SIG-M5 treated with dmso at 0.1 percent for 504 hours (cell line): ENCODE measurements at regions not wholly inside any gene's neighbourhood (a gene's known extent, or its start where the extent isn't known, plus 50 kb on each side); places are given as distances from the start of the nearest gene placed in this dataset.

ENCODE experiments used
- DNase-seq: peaks from one replicate; lab custom pipeline; 2025; ENCODE audit not compliant: unreplicated experiment; lab: John Stamatoyannopoulos, UW

DNA sequence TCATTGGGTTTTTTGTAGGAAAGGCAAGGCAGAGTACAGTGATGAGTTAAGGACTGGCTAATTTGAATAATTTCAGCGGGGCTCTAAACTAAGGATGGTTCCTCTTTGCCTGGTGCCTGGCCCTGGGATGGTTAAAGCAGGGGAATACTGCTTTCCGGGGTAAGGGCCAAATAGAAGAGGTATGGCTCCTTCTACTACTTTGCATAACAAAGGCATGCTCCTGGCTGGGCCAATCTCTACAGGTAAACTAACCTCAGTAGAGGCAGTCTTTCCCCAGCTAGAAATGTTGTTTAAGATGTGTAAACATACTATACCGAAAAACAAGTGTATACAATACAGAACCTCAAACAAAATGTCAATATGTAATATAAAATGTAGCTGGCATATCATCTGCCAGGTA lies 1239.0 kb downstream of the SLC16A7 start:
- no peak for DNase-seq

DNA sequence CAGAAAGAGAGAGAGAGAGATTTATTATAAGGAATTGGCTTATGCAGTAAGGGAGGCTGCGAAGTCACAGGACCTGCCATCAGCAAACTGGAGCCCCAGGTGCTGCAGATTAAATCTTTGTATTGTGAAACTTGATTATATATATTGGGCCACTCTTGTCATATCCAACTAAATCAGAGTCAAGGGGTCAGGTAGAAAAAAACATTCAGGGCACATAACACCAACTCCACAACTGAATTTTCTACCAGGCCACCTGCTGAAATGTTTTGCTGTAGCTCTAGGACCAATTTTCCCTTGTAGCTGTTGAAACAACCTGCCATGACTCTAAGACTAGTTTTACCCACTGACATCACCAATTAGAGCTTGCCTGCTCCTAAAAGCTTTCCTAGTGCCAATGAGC lies 1240.8 kb downstream of the SLC16A7 start:
- DNase-seq: no peak

DNA sequence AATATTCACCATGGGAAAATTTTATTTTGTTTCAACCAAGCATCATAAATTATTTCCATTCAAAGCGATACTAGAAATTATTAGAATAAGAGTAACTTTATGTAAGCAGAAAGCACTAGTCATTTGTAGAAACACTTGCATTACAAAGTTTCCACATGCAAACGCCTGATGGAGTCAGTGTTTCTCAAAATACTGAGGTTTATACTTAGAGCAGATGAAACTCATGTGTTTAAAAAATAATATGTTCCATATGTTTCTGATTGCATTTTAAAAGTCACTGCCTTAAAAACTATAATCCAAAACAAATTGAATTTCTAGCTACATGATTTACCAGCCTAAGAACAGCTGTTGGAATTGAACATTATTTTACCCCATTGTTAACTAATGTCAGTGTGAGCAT lies 1246.4 kb downstream of the SLC16A7 start:
- DNase-seq: no peak

DNA sequence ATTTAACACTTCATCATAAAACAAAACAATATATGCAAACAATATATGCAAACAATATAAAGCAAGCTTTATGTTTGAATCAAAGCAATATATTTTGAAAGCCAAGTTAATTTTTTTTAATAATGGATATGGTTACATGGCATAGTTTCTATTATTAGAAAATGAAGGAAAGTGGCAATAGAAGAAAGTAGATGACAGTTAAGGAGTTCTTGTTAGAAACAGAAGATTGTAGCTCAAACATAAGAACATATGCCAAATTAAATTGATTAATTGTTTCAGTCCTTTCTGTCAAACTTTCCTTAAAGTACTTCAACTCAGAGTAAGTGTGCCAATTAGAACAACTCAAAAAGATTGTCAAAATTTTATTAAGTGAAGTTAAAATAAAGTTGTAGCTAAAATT lies 1248.3 kb downstream of the SLC16A7 start:
- DNase-seq: no peak

DNA sequence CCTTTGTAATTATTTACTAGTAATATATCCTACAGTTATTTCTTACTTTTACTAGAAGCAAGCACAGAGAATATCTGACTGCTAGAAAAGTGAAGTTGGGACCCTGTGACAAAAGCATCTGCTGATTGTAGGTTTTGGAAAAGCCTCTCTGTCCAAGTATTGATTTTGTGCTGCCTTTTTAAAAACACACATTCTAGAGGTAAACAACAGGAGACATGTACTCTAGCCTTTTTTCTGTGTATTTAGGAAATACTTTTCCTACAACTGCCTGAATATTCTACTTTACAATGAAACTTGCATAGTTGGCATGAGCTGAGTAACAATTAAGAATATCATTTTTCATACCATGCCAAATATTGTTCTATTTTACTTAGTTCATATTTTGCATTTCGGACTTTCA lies 1249.0 kb downstream of the SLC16A7 start:
- DNase-seq: no peak

DNA sequence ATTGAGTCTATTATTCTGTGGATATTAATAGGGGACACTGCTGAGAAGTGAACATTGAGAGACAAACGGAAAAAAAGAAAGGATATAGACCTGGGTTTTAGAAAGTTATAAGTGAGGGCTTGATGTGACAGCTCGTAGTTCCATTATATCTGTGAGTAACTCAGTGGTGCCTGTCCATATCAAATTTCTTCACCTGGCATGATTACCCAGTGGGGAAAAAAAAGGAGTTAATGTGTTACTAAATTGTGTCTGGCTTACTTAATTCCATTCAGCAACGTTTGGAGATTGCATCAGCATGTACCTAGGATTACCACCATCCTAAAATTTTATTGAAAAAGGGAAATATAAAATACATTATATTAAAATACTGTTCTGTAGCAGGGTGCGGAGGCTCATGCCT lies 1249.9 kb downstream of the SLC16A7 start:
- DNase-seq: no peak

DNA sequence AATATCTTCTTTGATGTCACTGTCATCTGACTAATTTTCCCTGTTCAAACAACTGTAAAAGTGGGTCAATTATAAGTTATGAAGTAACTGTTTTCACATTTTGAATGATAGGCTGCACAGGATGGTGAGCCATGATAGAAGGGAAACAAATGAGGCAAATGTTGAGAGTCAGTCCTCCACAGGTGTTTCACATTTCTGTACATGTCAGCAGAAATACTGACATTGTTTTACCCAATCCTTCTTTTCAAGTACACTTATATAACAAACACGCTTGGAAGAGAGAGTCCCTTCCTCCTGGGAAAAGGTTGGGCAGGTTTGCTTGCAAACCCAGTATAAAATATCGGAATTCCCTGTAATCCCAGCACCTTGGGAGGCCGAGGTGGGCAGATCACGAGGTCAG lies 1251.5 kb downstream of the SLC16A7 start:
- no peak for DNase-seq

DNA sequence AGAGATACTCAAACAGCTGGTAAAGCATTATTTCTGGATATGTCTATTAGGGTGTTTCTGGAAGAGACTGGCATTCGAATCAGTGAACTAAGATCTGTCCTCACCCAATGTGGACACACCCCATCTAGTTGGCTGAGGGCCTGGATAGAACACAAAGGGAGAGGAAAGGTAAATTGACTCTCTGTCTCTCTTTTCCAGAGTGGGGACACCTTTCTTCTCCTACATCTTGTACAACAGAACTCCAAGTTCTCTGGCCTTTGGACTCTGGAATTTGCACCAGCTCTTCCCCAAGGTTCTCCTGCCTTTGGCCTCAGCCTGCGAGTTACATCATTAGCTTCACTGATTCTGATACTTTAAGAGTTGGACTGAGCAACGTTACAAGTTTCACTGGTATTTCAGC lies 1253.9 kb downstream of the SLC16A7 start:
- no peak for DNase-seq

DNA sequence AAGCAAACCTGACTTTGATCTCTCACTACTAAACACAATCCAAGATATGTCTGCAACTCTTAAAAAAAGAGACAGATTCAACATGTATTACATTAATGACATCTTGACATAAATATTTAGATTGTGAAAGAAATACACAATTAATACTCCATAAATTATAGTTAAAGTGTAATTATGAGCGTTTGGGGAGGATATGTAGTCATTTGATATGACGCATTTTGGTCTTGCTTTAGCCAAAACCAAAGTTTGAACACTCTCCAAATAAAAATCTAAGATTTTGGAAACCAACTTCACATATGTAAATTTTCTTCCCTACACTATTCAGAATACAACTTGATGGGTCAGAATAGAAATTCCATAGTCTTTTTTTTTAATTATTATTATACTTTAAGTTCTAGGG lies 1257.6 kb downstream of the SLC16A7 start:
- no peak for DNase-seq

DNA sequence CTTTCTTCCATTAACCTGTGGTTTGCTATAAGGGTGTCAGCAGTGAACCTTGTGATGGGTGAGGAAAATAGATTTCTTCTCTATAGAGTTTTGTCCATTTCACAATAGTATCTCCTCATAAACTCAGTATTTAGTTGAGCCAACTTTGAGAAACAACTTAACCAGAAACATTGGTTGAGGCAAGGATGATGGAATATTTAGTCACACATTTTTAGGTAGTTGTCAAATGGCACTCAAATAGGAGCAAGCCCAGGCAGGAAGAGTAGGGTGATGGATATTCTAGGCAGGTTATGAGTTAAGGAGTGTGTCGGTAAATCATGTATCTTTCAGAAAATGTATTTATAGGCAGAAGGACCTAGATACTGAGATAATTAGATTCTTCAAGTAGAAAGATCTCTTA lies 1267.6 kb downstream of the SLC16A7 start:
- DNase-seq: no peak

DNA sequence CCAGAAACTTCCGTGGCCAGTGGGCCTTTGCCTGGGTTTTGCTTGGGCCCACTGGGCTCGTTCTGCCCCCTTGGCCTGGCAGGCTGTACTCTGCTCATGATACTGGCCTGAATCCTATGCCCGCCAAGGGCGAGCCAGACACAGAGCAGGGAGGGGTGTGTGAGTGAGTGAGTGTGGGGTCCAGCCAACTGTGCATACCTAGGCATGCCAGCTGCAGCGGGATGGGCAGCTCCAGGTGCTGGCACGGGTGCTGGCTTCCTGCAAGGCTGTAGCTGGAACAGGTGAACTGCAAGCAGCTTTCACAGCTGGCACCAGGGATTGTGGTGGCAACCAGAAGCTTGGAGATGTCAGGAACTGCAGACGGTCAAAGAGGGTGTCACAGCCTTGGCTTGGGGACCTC lies 1276.4 kb downstream of the SLC16A7 start:
- DNase-seq: no peak

DNA sequence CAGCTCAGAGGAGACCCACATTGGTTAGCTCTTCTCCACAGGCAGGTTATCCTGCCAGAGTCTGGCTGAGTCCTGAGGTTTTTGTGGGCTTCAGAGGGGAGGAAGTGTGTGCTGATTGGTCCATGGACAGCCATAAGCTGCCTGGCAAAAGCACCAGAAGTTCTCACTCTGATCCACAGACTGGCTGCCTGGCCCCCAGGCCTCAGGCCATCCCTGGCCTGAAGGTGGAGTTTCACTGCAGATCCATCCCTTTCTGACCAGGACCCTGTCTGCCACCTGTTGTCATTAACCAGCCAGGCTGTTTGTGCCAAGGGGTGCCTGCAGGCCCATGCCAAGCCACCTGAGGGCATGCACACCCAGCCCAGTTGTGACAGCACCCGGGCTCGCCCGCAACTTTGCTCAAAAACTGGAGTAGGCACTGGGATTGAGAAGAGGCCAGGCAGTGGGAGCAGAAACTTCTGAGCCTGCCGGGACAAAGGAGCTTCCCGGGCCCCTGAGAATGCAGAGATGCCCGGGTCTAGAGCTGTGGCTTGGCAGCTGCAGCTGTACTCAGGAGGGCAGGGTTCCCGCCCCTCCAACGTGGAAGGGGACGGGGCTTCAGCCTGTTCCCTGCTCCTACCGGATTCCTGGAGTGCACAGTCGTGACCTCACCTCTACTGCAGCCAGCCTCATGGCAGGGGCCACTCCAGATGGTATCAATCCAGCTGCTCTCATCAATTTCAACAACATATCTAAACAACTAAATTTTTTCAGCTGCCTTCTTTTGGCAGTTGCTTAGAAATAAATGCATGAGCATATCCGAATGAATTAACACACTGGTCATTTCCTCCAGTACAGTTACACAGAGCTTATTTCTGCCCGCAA lies 1277.3 kb downstream of the SLC16A7 start:
- no peak for DNase-seq

DNA sequence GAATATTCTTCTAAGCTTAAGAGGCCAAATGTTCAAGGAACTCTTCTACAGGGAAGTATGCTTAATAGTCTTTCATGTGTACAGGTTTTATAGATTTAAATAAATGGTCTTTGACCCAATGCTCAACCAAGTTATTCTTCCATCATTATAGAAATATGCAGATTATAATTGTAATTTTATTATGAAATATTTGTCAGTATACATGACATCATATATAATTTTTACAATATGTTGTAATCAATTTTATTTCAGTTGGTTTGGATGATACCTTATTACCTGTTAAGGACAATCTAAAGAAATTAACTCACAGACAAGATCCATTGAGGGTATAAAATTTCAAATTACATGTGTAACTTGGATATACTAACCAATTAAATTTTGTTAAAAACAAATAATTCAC lies 1278.3 kb downstream of the SLC16A7 start:
- no peak for DNase-seq

DNA sequence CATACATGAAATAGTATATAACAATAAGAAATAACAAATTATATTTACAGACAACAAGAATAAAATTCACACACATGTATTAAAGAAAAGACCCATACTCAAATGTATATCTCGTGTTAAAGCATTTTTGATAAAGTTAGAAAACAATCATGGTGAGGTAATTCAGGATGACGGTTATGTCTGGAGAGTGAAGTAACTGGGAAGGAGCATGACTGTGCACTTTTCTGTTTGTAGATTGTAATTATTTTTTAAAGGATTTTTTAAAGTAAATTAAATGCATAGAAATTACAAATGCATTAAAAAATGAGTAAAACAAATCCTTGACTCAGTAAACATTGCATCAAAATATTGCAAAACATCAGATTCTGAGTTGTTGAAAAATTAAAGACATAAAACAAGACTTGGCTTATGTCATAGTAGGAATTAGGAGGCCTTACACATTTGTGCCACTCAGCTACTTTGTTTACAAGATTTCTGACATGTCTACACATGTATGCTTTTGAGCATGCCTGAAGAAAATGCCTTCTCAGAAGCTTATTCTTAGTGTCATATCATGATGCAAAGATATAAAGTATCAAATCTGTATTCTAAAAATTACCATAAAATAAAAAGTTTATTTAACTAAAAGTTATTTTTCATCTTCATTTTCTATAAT lies 1325.1 kb downstream of the SLC16A7 start:
- no peak for DNase-seq

DNA sequence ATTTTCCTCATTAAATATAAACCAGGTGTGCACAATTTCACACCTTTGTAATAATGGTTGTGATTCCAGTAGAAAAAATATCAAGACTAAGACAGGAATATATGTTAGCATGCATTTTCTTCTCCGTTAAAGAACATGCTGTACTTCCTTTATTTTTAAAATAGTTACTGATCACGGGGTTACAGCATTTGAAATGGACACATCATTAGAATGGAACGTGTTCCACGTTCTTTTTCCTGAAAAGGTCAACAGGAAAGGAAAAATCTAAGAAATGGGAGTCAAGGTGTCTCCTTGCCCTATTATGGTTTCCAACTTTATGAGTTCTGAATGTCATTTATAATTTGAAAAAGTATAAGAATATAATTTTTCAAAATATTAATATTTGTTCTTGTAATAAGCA lies 1325.7 kb downstream of the SLC16A7 start:
- DNase-seq: no peak

DNA sequence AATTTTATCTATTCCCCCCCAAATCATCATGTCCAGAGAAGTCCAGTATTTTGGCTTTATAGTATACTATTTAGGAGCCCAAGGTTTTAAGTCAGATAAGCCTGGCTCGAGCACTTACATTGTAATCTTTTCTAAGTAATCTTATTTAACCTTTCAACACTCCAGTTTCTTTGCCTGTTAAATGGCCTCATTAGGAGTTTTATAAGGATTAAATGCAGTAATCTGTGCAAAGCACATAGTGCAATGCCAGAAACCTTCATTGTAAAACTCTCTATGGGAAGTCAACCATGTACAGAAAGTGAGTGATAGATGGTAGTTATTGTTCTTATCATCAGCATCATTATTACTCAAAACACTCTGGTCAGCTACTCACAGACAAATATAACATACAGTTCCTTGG lies 1330.4 kb downstream of the SLC16A7 start:
- DNase-seq: no peak

DNA sequence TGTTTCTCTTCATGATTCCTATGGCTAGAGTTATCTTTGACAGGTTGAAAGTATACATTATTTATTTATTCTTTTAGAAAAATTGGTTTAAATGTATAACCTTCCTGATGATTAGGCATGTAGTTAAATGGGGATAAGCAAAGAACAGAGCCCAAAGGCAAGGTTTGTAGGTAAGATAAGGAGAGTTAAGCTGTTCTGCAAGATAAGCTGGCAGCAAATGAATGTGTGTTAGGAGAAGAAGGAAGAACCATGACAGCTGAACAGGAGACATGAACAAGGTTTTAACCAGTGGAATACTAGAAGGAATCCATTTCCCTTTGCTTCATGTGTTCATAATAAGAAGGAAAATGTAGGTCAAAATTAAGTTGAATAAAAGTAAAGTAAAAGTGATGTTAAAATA lies 1330.1 kb upstream of the USP15 start:
- no peak for DNase-seq

DNA sequence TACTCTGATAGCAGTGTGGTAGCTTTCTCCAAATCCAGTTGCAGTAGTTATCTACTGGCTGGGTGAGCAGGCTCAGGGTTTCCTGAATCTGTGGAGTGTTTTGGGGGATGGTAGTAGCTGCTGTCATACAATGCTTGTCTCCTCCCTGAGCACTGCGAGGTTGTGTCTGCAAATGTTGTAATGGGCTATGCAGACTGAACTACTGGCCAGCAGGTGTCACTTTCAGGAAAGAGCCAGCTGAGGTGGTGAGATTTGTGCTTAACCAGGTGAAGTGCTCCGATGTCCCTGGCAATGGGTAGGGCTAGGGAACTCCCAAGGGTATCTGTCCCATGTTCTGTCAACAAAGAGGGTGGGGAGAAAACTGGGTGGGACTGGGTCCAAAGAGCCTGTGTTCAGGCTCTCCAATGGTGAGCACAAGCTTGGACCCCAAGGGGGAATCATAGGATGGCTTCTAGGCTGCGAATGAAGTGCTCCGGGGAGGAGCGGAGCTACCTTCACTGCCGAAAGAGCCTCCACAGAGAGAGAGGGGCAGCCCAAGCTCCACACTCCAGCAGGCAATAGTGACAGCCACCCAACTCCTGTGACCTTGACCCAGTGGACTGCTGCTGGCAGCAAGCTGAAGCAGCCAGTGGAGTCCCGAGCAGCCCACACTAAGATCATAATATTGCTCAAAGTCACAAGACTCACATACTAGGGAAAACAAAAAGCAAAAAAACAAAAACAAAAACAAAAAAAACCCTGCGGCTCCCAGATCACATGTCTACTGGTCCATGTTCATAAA lies 1324.0 kb upstream of the USP15 start:
- peak; percentile 16 for DNase-seq

DNA sequence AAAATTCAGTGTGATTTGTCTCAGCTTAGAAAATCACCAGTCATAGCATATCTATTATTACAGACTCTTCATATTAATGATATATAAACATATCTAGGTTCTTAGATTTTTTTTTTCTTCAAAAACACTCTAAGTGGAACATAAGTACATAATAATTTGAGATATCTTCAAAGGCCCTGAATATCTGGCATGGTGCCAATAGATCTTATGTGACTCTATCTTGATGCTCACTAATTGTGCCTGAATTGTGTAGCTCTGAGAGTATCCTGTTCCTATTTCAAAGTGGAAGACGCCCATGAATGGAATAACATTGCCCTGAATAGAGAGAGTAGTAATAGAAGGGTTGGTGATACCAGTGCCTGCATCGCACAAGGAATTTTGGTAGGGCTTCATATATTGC lies 1312.7 kb upstream of the USP15 start:
- DNase-seq: no peak

DNA sequence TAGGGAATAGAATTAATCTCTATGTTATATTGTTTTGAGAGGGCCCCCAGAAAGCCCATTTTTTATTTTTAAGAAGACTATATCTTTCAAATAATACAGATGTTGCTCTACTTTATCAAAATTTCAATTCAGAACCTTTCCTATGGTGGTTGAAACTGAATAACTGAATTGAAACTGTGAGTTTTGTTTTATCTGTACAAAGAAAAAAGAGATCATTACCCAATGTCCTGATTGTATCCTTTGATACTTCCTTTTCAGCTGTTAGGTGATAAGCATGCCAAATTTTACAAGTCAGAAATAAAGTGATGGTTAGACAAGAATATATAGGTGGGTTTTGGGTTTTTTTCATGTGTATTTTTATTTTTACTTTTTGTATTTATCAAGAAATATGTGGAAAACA lies 1293.1 kb upstream of the USP15 start:
- DNase-seq: no peak

DNA sequence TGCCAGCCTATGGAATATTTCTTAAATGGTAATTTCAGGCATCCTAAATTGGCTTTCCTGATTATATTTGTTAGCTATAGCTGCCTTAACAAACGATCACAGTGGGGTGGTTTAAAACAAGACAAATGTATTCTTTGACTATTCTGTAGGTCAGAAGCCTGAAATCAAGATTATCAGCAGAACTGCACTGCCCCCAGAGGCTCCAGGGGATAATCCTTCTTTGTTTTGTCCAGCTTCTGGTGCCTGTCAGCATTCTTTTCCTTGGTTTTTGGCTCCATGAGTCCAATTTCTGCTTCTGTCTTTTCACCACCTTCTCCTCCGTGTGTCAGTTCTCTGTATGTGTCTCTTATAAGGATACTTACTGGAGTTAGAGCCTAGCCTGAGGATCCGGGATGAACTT lies 1282.2 kb upstream of the USP15 start:
- DNase-seq: no peak

DNA sequence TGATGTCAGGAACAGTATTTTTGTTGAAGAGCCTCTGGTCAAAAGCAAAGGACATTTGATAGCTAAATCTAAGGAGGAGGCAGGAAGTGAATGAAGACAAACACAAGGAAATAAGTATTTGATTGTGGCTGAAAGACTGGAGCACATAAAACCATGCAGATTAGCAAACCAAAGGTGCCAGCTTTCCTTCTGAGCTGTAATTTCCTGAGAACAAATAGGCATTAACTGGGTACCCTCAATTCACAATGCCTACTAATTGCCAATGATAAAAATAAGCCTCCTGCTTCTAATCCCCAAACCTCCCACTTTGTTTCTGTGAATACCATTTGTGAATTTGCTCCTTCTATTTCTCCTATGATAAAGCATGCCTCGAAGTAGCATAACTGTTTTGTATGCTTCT lies 1279.6 kb upstream of the USP15 start:
- DNase-seq: no peak
